Prostate gland (tissue), 2 donors: ENCODE measurements at regions not wholly inside any gene's neighbourhood (a gene's known extent, or its start where the extent isn't known, plus 50 kb on each side); places are given as distances from the start of the nearest gene placed in this dataset.
"Not testable (repeated sequence)": the region's sequence is repeated elsewhere in the genome, so short reads cannot be mapped to it uniquely, and the experiment has no call there.

Experiments used
- DNase-seq: peaks from one replicate; pipeline ENCODE4 v3.0.0-alpha.2; 2019; ENCODE audit warnings: low spot score
- H3K27ac ChIP-seq, 2 donors: fragments of 200-600 bp; sonication (generic); 2 replicates each; pipeline ENCODE4 v1.5.1; 2017 to 2019
- H3K27me3 ChIP-seq: fragments of 200-600 bp; sonication (generic); replicated peaks from 2 replicates; pipeline ENCODE4 v1.5.1; 2019; ENCODE audit not compliant: insufficient read depth
- H3K36me3 ChIP-seq, 2 donors: fragments of 200-600 bp; sonication (generic); 1 replicate in 1 of 2; 2 replicates in 1 of 2; pipeline versions ENCODE4 v1.5.1 to v1.8.1; 2017 to 2019
- H3K4me1 ChIP-seq: fragments of 200-600 bp; sonication (generic); replicated peaks from 2 replicates; pipeline ENCODE4 v1.5.1; 2019
- H3K4me3 ChIP-seq, 2 donors: fragments of 200-600 bp; sonication (generic); 2 replicates each; pipeline ENCODE4 v1.5.1; 2017 to 2019
- H3K9me3 ChIP-seq: fragments of 200-600 bp; sonication (generic); 2 replicates; pipeline ENCODE4 v1.5.1; 2017
- CTCF ChIP-seq, 4 experiments: fragments of 200-600 bp in 2 of 4; fragments of 450-650 bp in 2 of 4; sonication (generic) in 2 of 4; IDR thresholded peaks; 1 replicate in 3 of 4; 2 replicates in 1 of 4; pipeline ENCODE4 v1.5.1; 2016 to 2019; ENCODE audit warnings: antibody characterized with exemption in 4 of 4, mild to moderate bottlenecking in 2 of 4, moderate library complexity in 2 of 4
- POLR2A ChIP-seq: fragments of 450-650 bp; IDR thresholded peaks from one replicate; pipeline ENCODE4 v1.6.1; 2016; ENCODE audit warnings: antibody characterized with exemption, mild to moderate bottlenecking
- POLR2AphosphoS5 ChIP-seq: sonication (generic); formaldehyde crosslinking; IDR thresholded peaks from one replicate; pipeline ENCODE4 v1.6.1; 2017; ENCODE audit warnings: antibody characterized with exemption
- WGBS: methylation state at CpG from one replicate; pipeline ENCODE4 v1.1.5; 2018; 5-methylcytosine and 5-hydroxymethylcytosine counted together
- intact Hi-C: fragments of 100-400 bp; cut with DNase I; formaldehyde crosslinking; loops from one replicate; pipeline ENCODE4 v1.14.2; 2022

- Histone ChIP-seq H3K9me3 (no peaks in the 10 kb centered on the region), H3K4me1 (no peaks in the 10 kb centered on the region), H3K36me3 (no peaks in the 10 kb centered on the region), H3K27me3 (no peaks in the 10 kb centered on the region), H3K27ac (no peak overlapping the region), H3K4me3 (no peak overlapping the region)
- 49% methylated on average over 3 of the region's 3 CpGs for WGBS
- DNase-seq, result no peak
- intact Hi-C loops, result no loop called here
- TF ChIP-seq POLR2A, result no peak
- no peak for TF ChIP-seq POLR2AphosphoS5
- TF ChIP-seq CTCF (IDR thresholded peaks at IDR 0.05), result no peak
These were observed 924.3 kb upstream of the DIAPH2 start for GRCh38 chrX:95760356-95760755.

- Histone ChIP-seq H3K27me3 (no peaks in the 10 kb centered on the region), H3K4me3 (no peak overlapping the region), H3K9me3 (no peaks in the 10 kb centered on the region), H3K27ac (no peak overlapping the region), H3K36me3 (no peaks in the 10 kb centered on the region), H3K4me1 (no peaks in the 10 kb centered on the region)
- intact Hi-C loops, result no loop called here
- no peak for TF ChIP-seq POLR2AphosphoS5
- TF ChIP-seq POLR2A, result no peak
- no peak for TF ChIP-seq CTCF (IDR thresholded peaks at IDR 0.05)
- DNase-seq, result no peak
- WGBS, result 82% methylated on average over 1 of the region's 1 CpG
These were observed 921.9 kb upstream of the DIAPH2 start for GRCh38 chrX:95762716-95763115.

GRCh38 chrX:95764972-95765451 lies 919.6 kb upstream of the DIAPH2 start:
- peak in 3 of 4 experiments; percentile 24 to 42 (median 41) for TF ChIP-seq CTCF (IDR thresholded peaks at IDR 0.05)
- TF ChIP-seq POLR2AphosphoS5, result no peak
- intact Hi-C loops, result no loop called here
- H3K9me3 ChIP-seq, result no peaks in the 10 kb centered on the region
- H3K27me3 ChIP-seq, result no peaks in the 10 kb centered on the region
- H3K4me3 ChIP-seq, result no peak overlapping the region
- H3K4me1 ChIP-seq, result no peaks in the 10 kb centered on the region
- no peak overlapping the region for H3K27ac ChIP-seq
- 14% methylated on average over 3 of the region's 3 CpGs for WGBS
- DNase-seq, result peak; percentile 20
- no peaks in the 10 kb centered on the region for H3K36me3 ChIP-seq

- H3K27ac ChIP-seq, H3K4me3 ChIP-seq, H3K4me1 ChIP-seq, H3K27me3 ChIP-seq, DNase-seq, H3K9me3 ChIP-seq, H3K36me3 ChIP-seq, intact Hi-C loops: not testable (repeated sequence)
- 91% methylated on average over 6 of the region's 6 CpGs for WGBS
These were observed 913.4 kb upstream of the DIAPH2 start for GRCh38 chrX:95771198-95771597.

- Histone ChIP-seq H3K4me3 (no peak overlapping the region), H3K4me1 (no peaks in the 10 kb centered on the region), H3K27me3 (no peaks in the 10 kb centered on the region), H3K9me3 (no peaks in the 10 kb centered on the region), H3K27ac (no peak overlapping the region), H3K36me3 (no peaks in the 10 kb centered on the region)
- 62% methylated on average over 1 of the region's 1 CpG for WGBS
- DNase-seq, result no peak
- TF ChIP-seq CTCF (IDR thresholded peaks at IDR 0.05) (no peak), POLR2A (no peak), POLR2AphosphoS5 (no peak)
- intact Hi-C loops, result no loop called here
These were observed 892.8 kb upstream of the DIAPH2 start for GRCh38 chrX:95791876-95792275.
